GM21447 (cell line): ENCODE measurements at regions not wholly inside any gene's neighbourhood (a gene's known extent, or its start where the extent isn't known, plus 50 kb on each side); places are given as distances from the start of the nearest gene placed in this dataset.
"Not testable (repeated sequence)": the region's sequence is repeated elsewhere in the genome, so short reads cannot be mapped to it uniquely, and the experiment has no call there.

Experiments
- ATAC-seq: cut with Tn5 transposase; IDR thresholded peaks from one replicate; pipeline ENCODE4 v1.9.1; 2021; ENCODE audit not compliant: unreplicated experiment

DNA sequence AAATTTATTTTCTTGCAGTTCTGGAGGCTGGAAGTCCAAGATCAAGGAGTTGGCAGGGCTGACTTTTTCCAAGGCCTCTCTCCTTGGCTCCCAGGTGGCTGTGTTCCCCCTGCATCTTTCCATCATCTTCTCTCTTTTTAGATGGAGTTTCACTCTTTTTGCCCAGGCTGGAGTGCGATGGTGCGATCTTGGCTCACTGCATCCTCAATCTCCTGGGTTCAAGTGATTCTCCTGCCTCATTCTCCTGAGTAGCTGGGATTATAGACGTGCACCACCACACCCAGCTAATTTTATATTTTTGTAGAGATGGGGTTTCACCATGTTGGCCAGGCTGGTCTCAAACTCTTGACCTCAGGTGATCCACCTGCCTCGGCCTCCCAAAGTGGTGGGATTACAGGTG, 411.1 kb downstream of the RPS24 start:
- ATAC-seq, result not testable (repeated sequence)

DNA sequence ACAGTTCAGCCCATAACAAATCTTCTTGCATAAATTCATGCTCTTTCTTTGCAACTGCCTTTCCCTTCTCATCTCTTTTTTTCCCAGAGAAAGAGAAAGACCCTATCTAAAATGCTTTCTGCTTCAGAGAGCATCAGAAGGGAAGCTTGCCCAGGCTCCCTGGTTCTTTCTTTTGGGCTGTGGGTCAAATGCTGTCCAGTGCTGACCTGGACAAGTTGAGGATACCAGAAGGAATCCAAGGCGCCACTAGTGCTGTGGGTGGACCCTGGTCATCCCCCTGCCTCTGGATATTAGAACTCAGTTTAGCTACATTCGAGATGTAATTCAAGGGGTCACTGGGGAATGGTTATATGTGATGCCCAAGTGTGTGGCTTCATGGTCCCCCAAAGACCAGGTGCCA, 411.6 kb downstream of the RPS24 start:
- no peak for ATAC-seq

DNA sequence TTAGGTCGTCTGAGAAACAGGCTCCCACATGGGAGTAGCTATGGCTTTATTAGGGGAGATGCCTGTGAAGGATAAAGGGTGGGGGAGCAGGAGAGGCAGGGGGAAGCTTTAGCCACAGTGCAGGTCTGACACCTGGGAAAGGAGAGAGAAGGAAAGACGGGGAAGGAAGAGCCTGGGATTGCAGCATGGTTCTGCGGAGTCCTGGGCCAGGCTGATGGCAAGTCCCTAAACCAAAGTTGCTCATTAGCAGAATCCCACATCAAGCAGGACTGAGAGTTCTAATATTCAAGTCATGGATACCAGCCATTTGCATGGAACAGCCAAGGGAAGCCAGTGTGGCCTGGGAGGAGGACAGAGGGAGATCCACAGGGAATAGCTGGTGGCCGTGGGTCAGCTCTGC, 414.8 kb downstream of the RPS24 start:
- no peak for ATAC-seq

DNA sequence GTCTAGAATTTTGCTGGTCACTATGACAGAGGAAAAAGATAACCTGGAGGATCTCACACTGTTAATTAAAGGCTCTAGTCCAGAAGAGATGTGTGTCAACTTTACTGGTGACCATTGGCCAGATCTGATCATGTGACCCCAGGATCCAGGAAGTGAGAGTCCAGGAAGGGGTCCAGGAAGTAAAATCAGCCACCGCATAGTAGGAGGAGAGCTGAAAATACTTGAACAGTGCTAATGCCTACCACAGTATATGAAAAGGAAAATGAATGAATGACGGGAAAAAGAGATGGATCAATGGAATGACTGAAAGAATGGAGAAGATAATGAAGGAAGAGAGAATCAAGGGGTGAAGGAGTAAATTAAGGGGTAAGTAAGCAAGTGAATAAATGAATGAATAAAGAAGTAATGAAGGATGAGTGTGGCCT, 415.3 kb downstream of the RPS24 start:
- ATAC-seq, result no peak

DNA sequence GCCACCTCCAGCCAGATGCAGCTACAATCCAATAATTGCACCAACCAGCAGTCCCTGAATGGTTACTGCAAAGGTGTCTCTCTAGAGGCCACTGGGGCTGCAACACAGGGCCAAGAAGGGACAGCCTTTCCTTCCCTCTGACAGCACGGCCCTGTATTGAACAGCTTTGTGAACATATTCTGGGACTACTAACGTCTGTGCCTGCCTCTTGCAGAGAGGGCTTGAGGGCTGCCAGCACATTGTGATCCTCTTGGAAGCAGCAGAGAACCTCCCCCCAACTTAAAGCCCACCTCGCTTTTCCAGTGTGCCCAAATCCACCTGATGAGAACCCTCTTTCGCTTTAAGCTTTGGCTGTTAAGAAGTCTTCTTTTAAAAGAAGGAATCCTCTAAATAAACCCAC, 415.9 kb downstream of the RPS24 start:
- no peak for ATAC-seq

DNA sequence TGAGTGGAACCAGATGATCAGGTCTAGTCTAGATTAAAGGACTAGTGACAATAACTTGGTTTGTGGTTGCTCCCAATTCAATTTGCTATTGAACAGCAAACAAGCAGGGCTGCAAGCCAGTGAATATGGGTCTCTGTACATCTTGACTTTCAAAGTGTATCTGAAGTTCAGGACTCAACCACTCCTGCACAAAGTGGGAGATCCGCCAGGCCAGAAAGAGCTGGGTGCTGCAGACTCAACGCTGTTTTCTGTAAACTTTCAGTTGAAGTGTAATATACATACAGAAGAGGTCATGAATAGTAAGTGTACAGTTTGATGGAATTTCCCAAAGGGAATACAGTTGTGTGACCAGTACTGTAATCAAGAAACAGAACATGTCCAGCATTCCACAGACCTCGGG, 416.6 kb downstream of the RPS24 start:
- ATAC-seq, result no peak

DNA sequence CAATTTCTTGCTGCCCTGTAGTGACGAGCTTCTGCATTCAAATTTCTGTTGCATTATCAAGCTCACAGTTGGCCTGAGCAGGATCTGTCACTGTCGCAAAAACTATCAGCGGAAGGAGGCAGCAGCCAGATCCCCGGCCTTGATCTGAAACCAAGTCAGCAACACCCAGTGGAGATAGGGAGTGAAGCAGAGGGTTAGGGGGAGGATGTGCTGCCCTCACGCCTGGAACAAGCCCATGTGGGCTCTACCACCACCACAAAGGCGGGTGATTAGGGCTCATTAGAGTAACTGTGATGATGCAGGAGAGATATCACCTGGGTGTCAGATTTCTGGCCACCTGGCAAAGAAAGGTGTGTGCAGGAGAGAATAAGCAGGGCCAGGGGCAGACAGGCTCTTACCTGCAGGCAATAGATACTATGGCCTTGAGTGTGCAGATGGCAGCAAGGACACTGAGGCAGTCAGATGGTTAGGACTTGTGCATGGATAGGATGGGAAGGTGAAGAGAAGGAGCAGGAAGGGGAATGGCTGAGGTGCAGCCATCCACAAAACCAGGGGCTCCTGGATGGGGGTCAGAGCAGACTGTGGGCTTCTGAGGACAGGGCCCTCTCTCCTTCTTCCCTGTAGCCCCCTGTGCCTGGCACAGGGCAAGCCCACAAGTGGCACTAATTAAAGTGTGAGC, 417.3 kb downstream of the RPS24 start:
- ATAC-seq, result no peak

DNA sequence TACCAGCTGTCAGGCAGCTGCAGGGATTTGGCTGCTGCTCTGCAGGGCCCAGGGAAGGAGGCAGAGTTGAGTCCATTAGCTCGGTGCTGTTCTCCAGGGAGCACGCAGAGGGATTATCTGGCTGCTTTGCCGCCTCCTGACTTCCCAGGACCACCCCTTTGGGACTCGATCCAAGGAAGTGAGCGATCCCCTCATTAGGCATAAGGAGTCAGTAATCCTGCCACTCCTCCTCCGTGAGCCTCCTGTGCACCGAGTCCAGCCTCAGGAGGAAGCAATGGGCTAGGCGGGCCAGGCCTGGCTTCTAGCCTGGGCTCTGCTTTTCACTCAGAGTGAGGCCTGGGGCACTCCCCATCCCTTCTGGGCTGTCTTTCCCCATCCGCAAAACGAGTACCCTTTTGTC, 417.9 kb downstream of the RPS24 start:
- ATAC-seq, result no peak

DNA sequence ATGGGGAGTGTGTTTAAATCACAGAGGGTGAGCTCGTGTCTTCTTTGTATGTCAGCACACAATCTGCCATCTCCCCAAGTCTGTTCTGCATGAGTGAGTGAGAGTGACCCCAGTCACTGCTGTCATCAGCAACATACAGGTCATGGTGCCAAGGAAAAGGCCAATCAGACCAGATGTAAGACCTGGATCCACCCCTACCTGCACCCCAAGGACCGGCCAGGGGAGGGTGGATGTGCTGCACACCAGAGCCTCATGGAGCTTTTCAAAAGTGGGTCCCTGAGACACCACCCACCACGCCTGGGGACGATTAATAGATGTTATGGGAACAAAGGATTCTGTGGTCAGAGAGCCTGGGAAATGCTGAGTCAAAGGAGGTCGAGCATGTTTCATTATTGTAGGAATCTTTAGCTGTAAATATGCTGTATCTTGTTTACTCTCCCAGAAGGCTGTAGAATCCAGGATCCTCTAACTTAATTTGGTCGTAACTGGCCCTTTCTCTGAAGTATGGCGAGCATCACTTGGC, 420.5 kb downstream of the RPS24 start:
- ATAC-seq, result no peak

DNA sequence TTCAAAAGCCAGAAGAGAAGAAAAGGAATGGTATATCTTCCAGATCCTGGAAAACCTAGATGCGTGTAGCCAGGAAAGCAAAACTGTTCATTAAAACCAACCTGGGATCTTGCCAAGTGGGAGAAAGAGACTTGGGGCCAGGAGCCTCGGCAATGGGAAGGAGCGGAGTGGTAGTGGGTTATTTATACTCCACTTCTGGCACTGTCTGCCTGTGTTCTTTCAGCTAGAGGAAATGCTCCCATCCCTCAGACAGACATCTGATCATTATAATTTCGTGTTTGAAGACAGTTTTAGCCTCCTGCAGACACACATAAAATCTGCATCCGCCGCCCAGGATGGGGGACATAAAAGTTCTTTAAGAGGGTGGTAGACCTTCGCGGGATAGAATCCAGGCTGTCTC, 421.6 kb downstream of the RPS24 start:
- no peak for ATAC-seq

DNA sequence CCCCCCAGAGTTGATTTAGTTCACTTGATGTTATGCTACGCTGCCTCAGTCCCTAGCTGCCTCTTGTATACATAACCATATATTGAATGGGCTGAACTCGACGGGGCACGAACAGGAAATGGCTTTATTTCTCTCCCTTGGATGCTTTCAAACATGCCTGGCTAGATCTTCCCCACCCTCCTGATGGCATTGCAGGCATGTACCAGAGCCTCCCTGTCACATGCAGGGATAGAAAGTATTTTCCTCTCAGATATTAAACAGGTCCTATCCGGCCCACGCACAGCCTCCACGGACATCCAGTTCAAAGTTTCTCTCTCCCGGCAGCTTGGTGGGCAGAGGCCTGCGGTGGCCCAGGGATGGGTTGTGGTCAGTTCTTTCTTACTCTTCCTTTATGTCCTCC, 422.1 kb downstream of the RPS24 start:
- no peak for ATAC-seq

DNA sequence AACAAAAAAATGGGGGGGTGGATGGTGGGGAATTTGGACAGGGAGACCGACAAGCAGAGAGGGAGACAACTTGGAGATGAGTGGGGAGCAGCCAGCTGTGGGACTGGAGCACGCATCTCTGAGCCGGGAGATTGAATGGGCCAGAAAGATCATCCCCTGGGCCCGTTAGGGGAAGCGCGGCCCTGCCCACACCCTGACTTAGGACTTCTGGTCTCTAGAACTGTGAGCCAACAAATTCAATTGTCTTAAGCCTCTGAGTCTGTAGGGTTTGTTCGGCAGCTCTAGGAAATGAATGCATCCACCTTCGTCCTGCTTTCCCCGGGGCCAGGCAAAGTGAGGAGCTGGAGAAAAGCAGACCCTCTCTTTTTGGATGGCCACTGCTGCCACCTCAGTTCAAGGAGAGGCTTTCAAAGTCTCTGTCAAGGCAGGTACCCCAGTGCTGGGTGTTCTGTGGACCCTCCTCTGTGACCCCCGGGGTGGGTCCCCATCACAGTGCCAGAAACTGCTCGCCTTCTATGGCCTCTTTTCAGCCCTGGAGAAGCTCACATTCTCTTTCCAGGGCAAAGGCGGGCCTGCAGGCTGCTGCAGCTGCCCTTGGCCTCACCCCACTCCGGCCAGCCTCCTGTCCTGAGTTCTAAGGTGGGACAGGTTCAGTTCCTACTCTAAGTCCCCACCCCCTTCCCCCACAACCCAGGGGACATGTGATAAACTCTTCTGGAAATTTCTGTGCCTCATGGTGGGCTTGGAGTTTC, 423.2 kb downstream of the RPS24 start:
- no peak for ATAC-seq

DNA sequence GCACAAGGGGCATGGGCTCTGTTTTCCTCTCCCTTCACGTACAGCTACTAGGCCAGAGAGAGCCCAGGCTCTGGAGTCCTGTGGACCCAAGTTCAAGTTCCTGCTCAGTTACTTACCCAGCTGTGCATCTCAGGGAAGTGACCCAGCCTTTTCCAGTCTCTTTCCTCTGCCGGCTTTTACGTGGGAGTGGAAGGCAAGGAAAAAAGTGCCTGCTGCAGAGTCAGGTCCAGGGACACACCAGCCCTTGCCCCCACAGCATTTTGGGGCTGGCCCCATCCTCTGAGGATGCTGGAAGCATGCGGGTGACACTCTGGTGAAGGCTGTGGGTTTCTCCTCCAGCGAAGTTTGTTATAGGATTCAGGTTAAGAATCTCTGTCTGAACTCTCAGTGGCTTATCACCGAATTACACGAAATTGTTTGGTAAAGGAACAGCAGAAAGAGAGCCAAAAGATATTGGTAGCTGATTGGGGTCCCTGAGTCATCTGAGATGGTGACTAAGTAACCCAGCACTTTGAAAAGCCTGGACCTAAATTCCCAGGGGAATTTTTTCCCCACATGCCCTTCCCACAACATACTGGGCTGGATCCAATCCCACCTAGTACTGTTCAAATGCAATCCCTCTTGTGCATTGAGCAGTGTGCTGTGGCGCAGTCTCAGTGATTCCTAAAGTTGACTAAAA, 424.3 kb downstream of the RPS24 start:
- ATAC-seq, result no peak

DNA sequence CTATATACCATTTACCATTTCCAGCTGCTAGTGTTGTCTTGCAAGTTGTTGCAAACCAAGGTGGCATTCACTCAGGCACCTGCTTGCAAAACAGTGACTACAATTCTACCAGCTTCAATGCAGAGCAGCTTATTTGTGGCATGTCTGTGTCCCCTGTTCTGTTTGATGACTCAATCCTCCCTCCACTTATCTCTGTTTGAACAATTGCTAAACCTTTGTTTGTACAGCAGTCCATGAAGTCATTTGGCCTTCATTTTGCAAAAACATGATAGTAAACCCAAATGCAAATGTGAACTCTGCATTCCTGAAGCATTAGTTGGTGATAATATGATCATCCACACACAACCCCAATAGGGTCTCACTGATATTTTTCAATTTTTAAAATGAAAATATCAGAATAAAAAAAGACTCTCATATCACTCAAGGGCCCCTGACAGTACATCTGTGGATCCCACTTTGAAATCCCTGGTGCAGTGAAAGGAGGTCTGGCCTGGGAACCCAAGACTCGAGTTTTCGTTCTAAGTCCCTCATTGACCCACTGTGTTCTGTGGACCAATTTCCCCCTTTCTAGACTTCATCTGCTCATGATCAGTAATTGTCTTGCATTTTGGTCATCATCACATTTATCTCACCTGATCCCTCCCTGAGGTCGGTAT, 425.4 kb downstream of the RPS24 start:
- ATAC-seq, result no peak

DNA sequence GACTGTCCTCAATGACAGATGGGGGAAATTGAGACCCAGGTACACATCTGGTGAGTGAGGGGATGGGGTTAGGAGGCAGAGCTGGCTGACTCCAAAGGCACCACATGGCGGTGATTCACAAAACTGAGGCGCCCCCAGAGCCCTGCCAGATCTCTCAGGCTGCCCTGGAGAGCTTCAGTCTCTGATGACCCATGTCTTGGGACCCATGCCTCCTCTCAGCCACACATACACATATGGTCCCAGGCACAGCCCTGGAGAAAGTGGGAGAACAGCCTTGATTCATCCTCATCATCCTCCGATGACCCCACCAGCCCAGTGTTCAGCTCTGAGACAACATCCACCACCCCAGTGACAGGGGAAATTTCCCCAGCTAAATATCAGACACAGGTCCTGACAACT, 426.0 kb downstream of the RPS24 start:
- ATAC-seq, result no peak

DNA sequence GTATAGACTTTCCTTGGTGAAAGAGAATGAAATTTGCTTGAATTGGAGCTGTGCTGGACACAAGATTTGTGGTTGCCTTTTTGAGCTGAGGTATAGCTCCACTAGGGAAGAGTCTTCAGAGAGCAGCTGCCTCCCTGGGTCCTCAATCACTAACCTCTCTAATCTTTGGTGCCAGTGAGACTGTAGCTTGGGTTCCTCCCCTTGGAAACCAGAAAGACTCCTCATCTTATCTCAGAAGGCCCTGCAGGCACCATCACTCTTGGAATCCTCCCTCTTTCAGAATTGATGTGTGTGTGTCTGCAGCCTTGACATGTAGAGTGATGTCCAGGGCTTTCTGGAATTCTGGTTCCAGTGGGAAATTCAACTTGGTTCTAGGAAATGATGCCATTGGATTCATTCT, 426.5 kb downstream of the RPS24 start:
- ATAC-seq, result no peak

DNA sequence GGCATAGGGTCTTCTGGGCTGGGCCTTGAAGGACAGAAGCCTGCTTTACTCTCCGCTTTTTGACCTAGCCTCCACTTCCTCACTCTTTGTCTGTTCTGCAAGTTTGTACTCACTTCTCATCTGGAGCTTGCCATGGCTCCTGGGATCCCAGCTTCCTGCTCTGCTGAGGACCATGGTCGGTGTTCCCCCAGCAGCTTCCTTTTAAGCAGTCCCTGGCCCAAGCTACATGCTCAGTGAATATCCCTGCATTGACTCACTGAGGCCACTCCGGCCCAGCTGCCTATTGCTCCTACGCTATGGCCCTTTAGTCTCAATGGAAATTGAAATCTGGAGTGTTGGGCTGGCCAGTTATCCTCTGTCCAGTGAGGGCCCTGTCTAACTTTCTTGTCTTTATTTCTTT, 427.7 kb downstream of the RPS24 start:
- ATAC-seq, result no peak

DNA sequence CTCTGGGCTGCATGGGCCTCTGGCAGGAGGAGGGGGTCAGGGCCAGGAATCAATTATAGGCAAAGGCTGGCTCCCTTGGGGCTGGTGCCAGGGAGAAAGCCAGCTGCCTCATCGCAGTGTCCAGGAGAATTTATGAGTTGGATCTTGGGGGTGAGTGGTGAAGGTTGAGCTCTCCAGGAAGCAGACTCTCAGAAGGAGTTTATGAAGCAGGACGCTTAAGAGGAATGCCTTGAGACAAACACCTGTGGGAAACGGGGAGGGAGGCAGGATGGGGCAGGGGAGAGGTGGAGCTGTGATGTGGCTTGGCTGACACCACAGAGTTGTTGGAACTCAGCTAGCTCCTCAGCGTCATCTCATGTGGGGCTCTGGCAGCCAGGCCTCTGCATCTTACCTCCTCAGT, 428.5 kb downstream of the RPS24 start:
- no peak for ATAC-seq

DNA sequence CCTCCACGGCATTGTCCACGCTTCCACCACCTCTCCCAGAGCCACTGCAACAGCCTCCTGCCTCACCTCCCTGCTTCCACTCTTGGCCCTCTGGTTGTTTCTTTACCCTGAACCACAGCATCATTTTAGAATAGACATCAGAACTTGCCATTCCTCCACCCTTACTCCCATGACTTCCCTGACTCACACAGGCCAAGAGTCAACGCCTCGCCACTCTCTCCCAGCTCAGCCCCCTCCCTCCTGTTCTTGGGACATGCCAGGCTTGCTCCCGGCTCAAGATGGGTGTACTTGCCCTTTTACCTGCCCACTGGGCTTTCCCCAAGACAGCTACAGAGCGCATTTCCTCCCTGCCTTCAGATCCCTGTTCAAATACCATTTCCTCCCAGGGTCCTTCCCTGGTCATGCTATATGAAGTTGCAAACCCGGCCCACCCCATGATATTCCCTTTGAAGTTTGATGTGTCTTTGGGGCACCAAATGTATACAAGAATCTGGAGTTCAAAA, 429.1 kb downstream of the RPS24 start:
- no peak for ATAC-seq

DNA sequence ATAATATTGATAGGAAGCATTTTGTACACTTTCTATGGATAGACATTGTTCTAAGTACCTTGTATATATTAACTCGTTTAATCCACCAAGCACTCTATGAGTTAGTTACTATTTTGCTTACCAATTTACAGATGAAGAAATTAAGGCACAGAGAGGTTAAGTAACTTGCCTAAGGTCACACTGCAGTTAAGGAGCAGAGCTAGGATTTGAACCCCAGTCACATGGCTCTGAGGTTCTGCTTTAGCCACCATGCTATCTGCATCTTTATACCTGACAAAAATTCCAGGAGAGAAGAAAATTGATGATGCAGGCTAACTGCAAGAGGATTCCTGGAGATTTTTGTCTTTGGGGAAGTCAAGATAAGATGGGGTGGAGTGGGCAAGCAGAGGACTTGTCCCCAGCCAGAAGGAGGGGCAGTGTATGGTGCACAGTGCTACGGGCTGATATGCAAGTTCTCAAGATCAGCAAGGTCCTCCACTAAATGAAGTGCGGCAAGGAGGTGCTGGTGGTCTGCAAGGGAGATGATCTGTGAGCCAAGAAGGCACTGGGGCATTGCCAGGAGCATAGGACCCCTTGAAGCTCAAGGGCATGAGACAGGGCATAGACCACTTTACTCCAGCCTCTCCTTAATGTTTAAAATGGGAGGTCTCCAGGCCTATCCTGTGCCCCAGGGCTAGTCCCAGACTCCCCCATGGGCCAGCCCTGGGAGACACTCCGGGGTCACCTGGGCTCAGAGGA, 430.6 kb downstream of the RPS24 start:
- no peak for ATAC-seq

DNA sequence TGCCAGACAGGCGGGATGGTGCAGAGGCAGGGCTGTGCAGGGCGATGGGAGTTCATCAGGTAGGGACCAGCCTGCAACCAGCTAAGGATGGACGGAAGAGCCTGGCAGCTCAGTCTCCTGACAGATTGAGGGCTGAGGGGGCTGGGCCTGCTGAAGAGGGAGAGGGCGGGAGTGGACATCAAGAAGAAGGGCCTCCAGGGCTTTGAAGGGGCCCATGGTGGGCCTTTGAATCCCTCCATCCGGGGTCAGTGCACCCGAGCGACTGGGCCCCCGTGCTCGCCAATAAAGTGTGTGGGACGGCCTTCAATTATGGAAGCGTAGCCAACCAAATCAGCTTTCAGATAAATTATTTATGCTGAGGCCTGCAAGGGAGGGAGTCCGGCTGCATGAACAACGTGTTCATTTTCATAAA, 431.2 kb downstream of the RPS24 start:
- ATAC-seq, result no peak
